ENCODE measurements at regions not wholly inside any gene's neighbourhood (a gene's known extent, or its start where the extent isn't known, plus 50 kb on each side); places are given as distances from the start of the nearest gene placed in this dataset.

DNA sequence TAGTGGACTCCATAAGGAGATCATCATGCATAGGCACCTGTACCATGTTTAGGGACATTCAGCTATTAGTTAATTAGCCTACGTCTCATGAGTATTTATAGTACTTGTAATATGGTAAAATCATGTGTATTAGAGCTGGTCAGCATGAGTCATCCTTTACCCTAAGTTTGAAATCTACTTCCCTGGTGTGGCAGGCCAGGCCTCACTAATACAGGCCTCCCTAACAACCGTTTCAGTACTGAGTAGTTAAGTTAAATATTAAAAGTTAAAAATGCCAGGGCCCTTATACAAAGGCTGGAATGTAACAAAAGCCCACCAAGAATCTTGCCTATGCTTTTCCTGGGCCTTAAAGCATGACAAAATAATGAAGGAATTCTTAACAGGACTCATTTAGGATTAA, 356.3 kb upstream of the DPYD start:
- TF ChIP-seq, protein P1, sequence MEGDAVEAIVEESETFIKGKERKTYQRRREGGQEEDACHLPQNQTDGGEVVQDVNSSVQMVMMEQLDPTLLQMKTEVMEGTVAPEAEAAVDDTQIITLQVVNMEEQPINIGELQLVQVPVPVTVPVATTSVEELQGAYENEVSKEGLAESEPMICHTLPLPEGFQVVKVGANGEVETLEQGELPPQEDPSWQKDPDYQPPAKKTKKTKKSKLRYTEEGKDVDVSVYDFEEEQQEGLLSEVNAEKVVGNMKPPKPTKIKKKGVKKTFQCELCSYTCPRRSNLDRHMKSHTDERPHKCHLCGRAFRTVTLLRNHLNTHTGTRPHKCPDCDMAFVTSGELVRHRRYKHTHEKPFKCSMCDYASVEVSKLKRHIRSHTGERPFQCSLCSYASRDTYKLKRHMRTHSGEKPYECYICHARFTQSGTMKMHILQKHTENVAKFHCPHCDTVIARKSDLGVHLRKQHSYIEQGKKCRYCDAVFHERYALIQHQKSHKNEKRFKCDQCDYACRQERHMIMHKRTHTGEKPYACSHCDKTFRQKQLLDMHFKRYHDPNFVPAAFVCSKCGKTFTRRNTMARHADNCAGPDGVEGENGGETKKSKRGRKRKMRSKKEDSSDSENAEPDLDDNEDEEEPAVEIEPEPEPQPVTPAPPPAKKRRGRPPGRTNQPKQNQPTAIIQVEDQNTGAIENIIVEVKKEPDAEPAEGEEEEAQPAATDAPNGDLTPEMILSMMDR (IDR thresholded peaks at IDR 0.05): no peak
- TF ChIP-seq POLR2A (IDR thresholded peaks at IDR 0.05): no peak
